Inferior parietal cortex (tissue), 1 donor: ENCODE measurements at regions not wholly inside any gene's neighbourhood (a gene's known extent, or its start where the extent isn't known, plus 50 kb on each side); places are given as distances from the start of the nearest gene placed in this dataset.

Source experiments
- DNase-seq: peaks from one replicate; pipeline ENCODE4 v3.0.0-alpha.2; 2016; ENCODE audit errors: extremely low spot score

DNA sequence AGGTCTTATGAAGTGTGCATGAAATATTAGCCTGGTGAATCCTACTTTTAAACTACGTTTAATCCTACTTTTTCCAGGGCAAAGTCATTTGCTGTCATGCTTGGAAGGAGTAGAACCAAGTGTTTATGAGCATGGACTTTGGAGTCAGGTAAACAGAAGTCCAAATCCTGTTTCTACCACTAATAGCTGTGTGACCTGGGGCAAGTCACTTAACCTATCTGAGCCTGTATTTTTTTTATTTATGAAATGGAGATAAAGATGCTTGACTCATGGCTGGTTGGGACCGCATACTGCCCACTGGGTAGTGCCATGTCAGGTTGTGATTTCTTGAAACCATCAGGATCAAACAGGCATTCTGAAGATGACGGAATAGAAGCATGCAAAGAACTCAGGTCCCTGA is 249.6 kb downstream of the BAMBI start:
- DNase-seq = no peak

DNA sequence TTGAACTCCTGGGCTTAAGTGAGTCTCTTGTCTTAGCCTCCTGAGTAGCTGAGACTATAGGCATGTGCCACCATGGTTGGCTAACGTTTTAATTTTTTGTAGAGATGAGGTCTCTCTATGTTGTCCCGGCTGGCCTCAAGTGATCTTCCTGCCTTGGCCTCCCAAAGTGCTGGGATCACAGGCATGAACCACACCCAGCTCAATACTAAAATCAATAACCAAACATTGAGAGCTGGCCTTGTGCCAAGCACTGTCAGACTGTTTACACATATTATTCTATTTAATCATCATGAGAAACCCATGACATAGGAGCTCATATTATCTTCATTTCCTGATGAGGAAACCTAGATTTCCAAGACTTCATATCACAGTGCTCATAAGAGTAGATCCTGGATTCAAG is 251.2 kb downstream of the BAMBI start:
- no peak for DNase-seq

GRCh38 chr10:28929942-28930341 is 252.6 kb downstream of the BAMBI start:
- no peak for DNase-seq

DNA sequence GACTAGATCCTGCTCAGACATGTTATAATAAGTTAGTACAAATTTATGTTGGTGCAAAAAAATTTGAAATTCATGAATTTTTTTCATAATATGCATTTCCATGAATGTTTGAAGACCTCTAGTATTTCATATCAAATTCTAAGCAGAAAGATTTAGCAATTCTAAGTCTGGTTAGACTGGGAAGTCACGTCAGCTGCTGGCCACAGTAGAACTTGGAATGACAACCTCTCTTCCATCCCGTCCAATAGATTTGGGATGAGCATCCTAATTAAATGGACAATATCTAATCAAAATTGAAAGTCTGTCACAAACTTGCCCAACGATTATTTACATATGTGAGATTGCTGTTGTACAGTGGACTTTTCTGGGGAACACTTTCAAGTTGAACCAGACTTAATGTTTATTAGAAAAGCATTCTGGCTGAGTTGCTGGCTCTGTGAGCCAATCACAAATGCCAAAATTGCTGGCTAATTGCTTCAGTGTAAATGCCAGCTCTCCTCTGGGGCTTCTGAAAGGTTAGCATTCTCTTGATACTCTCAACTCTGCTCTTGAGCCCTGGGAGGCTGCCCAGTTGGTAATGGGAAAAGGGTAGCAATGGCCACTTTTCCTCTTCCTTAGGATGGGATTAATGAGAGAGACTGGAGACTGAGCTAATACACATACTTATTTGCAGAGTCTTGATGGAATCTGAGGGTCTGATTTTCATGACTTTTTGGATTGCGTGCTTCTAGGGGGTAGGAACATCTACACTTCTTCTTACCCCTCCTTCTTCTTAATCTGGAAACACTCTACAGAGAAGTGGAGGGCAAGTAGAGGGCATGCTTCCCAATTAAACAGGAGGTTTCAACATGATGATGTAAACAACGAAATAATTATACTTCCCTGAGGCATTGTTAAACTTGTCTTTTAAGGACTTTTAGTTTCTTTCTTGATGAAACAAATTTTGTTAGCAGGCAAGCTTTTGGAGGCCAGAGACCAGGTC is 253.5 kb downstream of the BAMBI start:
- peak; percentile 8 for DNase-seq

DNA sequence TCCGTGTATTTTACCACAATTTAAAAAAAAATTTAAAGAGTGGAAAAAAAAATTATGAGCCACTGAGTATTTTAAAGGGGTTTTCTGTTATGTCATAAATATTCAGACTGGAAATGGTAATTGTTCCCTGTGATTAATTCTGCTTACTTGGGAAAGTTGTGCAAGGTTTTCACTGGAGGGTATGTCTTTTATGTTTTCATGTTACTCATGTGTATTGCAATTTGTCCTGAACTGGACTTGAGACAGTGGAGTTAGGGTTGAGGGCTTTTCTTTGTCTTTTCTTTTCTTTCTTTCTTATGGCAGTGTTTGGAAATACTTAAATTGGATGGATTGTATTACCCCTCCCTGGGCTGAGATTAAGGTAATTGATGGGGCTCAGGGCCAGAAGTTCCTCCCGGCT is 257.7 kb downstream of the BAMBI start:
- DNase-seq = no peak

GRCh38 chr10:28937959-28938358 is 260.6 kb downstream of the BAMBI start:
- no peak for DNase-seq

DNA sequence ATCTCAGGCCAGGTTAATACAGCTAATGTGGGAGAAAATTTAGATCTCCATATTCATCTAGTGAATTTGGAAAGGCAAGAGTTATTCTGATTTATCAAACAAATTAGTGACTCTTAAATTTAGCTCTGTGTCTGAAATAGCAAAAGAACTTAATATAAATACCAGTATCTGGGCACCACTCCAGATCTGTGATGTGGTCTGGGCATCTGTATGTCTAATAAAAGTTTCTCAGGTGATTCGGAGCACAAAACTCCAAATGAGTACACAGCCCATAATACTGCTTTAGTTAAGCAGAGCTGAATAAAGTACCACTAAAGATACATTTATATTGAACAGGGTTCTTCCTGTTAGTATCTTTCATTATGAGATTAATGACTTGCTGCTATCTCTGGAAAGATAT is 261.4 kb downstream of the BAMBI start:
- DNase-seq = no peak

GRCh38 chr10:28939281-28940157 is 262.2 kb downstream of the BAMBI start:
- DNase-seq = peak; percentile 3

DNA sequence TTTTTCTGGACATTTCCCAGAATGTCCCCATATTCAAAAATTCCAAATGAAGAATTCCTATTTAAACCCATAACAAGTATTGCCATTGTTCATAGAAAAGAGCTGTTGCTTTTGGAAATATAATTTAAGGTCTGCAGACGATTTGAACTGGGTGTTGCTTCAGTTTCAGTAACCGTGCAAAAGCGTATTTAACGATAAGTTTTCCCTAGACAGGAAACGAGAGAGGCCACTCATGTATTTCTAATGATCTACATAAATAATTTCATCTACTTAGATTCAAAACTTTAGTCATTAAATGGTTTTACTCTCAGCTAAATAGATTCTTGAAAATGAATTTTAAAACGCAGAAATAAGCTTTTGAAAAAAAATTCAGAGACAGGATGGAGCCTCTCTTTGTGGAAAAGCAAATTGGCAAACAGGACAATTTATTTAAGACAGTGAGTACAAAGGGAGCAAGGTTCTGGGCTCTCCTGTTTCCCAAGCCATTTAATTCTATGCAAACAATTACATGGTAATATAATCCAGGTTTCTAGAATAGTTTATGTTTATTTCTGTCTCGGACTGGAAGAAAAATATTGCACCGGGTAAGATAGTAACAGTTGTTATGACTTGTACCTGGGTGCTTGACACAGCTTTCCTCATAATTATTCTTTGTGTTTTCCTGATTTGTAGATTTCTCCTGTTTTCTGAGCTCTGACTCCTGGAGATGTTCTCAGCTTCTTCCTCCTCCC is 263.0 kb downstream of the BAMBI start:
- DNase-seq = no peak

GRCh38 chr10:28942012-28942411 is 264.7 kb downstream of the BAMBI start:
- DNase-seq = no peak

GRCh38 chr10:28945959-28946358 is 268.6 kb downstream of the BAMBI start:
- DNase-seq = no peak

DNA sequence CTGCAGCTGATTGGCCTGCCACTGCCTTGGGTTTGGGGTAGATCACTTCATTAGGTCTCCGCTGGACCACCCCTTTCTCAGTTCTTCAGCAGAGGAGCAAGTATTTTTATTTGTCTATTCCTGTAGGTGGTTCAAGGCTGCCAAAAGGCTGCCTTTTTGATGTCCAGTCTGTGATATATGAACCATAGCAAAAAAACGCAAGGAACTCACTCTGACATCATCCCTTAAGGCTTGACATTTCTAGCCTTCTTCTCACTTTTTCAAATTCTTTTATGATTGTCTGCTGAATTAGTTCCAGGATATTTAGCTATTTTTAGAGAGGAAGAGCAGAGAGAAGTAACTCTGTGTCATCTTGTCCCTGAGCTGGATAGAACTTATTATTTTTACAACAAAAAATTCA is 269.2 kb downstream of the BAMBI start:
- no peak for DNase-seq

- DNase-seq = no peak
Measured at GRCh38 chr10:28947171-28947570, 269.9 kb downstream of the BAMBI start.

GRCh38 chr10:28948046-28948445 is 270.7 kb downstream of the BAMBI start:
- DNase-seq = no peak

DNA sequence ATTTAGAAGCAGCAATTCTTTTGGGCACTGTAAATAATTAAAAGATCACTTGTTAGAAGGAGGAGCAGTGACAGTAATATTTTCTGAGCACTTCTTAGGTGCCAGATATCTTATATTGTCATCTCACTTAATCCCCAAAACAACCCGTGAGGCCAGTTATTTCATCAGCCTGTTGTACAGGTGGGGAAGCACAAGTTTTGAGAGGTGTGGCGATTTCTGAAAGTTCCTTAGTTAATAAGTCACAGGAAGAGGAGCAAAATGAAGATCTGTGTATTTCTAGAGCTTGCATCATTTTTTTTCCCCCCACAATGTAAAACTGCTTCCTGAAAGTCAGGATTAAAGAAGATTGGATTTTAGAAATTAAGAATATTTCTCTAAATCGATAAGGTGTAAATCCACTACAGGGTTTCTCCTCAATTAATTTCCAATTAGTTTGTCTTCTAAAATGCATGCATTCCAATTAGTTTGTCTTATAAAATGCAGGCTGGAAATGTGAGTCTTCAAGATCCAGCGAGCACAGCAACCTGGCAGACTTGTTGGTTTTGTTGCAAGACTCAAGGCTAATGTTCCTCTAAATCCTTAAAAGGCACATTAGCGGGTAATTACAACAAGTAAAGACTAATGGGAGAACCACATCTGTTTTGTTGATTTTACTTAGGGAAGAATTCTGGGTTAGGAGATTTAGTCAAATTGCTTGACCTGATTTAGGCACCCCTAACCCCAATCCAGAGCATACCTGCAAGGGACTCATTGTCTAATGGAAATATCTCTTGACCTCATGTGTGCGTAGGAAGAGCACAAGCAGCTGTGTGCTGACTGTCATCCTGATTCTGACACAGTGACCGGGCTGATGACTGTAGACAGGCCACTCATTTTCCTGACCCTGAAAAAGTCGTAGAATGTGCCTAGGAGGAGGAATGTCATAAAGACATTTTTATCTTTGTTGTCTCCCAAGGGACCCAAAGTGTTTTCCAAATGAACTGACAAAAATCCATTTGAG is 272.0 kb downstream of the BAMBI start:
- no peak for DNase-seq

- no peak for DNase-seq
Measured at GRCh38 chr10:28951484-28951883, 274.2 kb downstream of the BAMBI start.

DNA sequence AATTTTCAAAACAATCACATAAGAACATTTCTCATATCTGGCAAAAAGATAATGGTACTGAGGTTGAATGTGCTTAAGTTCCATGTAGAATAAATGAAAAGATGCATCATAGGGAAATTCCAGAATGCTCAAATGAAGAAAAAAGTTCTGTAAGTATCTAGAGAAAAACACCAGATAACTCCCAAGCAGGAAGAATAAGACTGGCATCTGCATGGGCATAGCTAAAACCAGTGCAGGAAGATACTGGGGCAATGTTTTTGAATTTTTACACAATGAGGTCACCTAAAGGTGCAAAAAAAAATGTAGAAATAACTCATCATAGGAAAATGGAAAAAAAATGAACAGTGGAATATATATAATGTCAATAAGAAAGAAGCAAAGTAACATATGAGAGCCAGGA is 275.2 kb downstream of the BAMBI start:
- DNase-seq = no peak

- no peak for DNase-seq
Measured at GRCh38 chr10:28954211-28954610, 276.9 kb downstream of the BAMBI start.

DNA sequence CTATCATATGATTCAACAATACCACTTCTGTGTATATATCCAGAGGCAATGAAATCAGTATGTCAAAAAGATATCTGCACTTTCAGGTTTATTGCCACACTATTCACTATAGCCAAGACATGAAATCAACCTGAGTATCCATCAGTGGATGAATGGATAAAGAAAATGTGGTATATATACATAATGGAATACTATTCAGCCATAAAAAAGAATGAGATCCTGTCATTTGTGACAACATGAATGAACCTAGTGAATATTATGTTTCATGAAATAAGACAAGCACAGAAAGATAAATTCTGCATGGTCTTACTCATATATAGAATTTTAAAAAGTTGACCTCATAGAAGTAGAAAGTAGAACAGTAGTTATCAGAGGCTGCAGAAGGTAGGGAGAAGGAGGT is 281.1 kb downstream of the BAMBI start:
- no peak for DNase-seq

- no peak for DNase-seq
Measured at GRCh38 chr10:28959850-28960501, 282.7 kb downstream of the BAMBI start.
